ENCODE measurements at regions not wholly inside any gene's neighbourhood (a gene's known extent, or its start where the extent isn't known, plus 50 kb on each side); places are given as distances from the start of the nearest gene placed in this dataset.

DNA sequence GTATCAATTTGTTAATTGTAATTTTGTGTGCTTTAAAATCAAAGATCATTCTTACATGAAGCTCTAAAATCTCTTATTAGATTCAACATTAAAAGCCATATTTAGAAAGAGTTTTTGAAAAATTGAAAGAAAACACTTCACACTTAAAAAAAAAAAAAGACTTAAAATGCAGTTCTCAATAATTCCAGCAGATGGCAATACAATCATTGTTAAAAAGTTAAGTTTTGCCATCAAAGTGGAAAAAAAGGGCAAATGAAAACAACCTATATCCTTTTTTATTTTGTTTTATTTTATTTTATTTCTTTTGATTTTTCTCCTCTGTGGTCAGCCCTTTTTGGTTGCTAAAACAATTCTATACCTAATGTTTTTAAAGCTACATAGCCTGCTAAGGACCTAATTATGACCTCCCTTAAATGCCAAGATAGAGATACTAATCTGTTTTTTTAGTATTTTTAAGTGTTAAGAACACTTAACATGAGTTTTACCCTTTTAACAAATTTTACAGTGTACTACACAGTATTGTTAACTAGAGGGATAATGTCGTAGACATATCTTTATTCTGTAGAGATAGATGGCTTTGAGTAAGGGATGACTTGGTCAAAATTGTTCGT is 154.2 kb upstream of the DAB2 start:
- Histone ChIP-seq H3F3A (ENCODE audit: low read depth) (no peaks in the 10 kb centered on the region), H3K9me3 (ENCODE audit: insufficient read depth, low read depth, low read length) (no peaks in the 10 kb centered on the region), H3K4me2 (ENCODE audit: low read depth, low read length, poor library complexity, severe bottlenecking) (no peak overlapping the region), H3K4me3 (ENCODE audit: low read length, poor library complexity, severe bottlenecking) (no peak overlapping the region), H3K79me2 (ENCODE audit: insufficient read depth, low read length) (no peaks in the 10 kb centered on the region), H3K36me3 (ENCODE audit: insufficient read depth, low read length) (no peaks in the 10 kb centered on the region), H2AFZ (ENCODE audit: low read length) (no peak overlapping the region), H3K9ac (ENCODE audit: low read depth, low read length, poor library complexity, severe bottlenecking) (no peak overlapping the region), H3K4me1 (ENCODE audit: insufficient read depth, low read length, poor library complexity, severe bottlenecking) (no peaks in the 10 kb centered on the region), H3K27me3 (ENCODE audit: insufficient read depth, low read length, poor library complexity, severe bottlenecking) (peaks cover 4% of the 10 kb centered on the region), H3K9me2 (replicated peaks; ENCODE audit: low read depth, low read length) (no peaks in the 10 kb centered on the region), H4K20me1 (ENCODE audit: insufficient read depth, low read length, poor library complexity, severe bottlenecking) (no peaks in the 10 kb centered on the region)
- TF ChIP-seq CTCF (conservative IDR thresholded peaks at IDR 0.05; ENCODE audit: low read length) = peak; percentile 70
- no peak for TF ChIP-seq EZH2phosphoT487 (IDR thresholded peaks at IDR 0.05; ENCODE audit: borderline replicate concordance)

DNA sequence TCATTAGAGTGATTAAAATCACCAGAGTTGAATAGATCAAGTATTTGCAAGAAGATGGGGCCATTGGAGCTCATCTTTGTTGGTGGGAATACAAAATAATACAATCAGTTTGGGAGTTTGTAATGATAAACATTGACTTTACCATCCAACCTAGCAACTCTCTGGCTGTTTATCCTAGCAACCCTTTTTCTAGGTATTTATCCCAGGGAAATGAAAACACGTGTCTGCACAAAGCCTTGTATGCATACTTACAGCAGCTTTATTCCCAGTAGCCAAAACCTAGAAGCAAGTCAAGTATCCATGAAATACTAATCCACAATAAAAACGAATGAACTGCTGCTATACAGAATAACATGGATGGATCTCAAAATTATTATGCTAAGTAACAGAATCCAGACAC is 152.7 kb upstream of the DAB2 start:
- Histone ChIP-seq H4K20me1 (ENCODE audit: insufficient read depth, low read length, poor library complexity, severe bottlenecking) (no peaks in the 10 kb centered on the region), H3K4me2 (ENCODE audit: low read depth, low read length, poor library complexity, severe bottlenecking) (no peak overlapping the region), H3K27me3 (ENCODE audit: insufficient read depth, low read length, poor library complexity, severe bottlenecking) (no peaks in the 10 kb centered on the region)

DNA sequence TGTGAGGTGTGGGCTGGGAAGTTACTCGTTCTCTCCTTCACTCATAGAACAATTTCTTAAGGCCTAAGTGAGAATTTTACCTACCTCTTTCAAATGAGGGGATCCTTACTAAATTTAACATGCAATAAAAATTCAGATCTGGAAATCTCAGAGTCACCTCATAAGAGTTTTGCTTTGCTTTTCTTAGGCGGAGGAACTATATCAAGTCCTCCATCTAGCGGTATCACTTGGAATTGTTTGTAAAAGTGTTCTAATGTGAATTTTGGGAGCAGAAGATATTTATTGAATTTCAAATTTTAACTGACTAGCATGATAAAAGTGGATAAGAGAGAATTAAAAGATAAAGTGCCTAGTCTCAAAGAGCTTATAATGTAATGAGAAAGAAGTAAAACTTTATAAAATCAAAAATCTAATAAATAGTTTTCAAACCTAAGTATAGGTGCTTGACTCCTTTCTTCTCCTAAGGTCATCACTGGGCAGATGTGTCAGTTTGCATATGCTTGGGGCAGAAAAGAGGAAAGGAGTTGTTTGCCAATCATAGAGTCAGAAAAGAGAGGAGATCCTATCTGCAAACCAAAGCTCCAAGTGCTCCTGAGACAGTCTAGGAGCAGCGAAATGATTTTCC is 145.7 kb upstream of the DAB2 start:
- Histone ChIP-seq H3K9ac (ENCODE audit: low read depth, low read length, poor library complexity, severe bottlenecking) (no peak overlapping the region), H3K9me3 (ENCODE audit: insufficient read depth, low read depth, low read length) (no peaks in the 10 kb centered on the region), H4K20me1 (ENCODE audit: insufficient read depth, low read length, poor library complexity, severe bottlenecking) (no peaks in the 10 kb centered on the region), H3K9me2 (replicated peaks; ENCODE audit: low read depth, low read length) (no peaks in the 10 kb centered on the region), H3F3A (ENCODE audit: low read depth) (no peaks in the 10 kb centered on the region), H3K36me3 (ENCODE audit: insufficient read depth, low read length) (no peaks in the 10 kb centered on the region), H2AFZ (ENCODE audit: low read length) (no peak overlapping the region), H3K27me3 (ENCODE audit: insufficient read depth, low read length, poor library complexity, severe bottlenecking) (no peaks in the 10 kb centered on the region), H3K4me1 (ENCODE audit: insufficient read depth, low read length, poor library complexity, severe bottlenecking) (no peaks in the 10 kb centered on the region), H3K4me3 (ENCODE audit: low read length, poor library complexity, severe bottlenecking) (no peak overlapping the region), H3K79me2 (ENCODE audit: insufficient read depth, low read length) (no peaks in the 10 kb centered on the region), H3K4me2 (ENCODE audit: low read depth, low read length, poor library complexity, severe bottlenecking) (no peak overlapping the region)
- TF ChIP-seq EZH2phosphoT487 (IDR thresholded peaks at IDR 0.05; ENCODE audit: borderline replicate concordance) = no peak
- peak; percentile 81 for TF ChIP-seq CTCF (conservative IDR thresholded peaks at IDR 0.05; ENCODE audit: low read length)

More for the DNA sequence above, 152.7 kb upstream of the DAB2 start:
- H3K9ac ChIP-seq (ENCODE audit: low read depth, low read length, poor library complexity, severe bottlenecking) = no peak overlapping the region
- H3K79me2 ChIP-seq (ENCODE audit: insufficient read depth, low read length) = no peaks in the 10 kb centered on the region
- no peaks in the 10 kb centered on the region for H3F3A ChIP-seq (ENCODE audit: low read depth)
- no peak overlapping the region for H3K4me3 ChIP-seq (ENCODE audit: low read length, poor library complexity, severe bottlenecking)
- H3K9me3 ChIP-seq (ENCODE audit: insufficient read depth, low read depth, low read length) = no peaks in the 10 kb centered on the region
- no peak overlapping the region for H2AFZ ChIP-seq (ENCODE audit: low read length)
- H3K36me3 ChIP-seq (ENCODE audit: insufficient read depth, low read length) = no peaks in the 10 kb centered on the region
- H3K4me1 ChIP-seq (ENCODE audit: insufficient read depth, low read length, poor library complexity, severe bottlenecking) = no peaks in the 10 kb centered on the region
- no peaks in the 10 kb centered on the region for H3K9me2 ChIP-seq (replicated peaks; ENCODE audit: low read depth, low read length)
- TF ChIP-seq EZH2phosphoT487 (IDR thresholded peaks at IDR 0.05; ENCODE audit: borderline replicate concordance) (no peak), CTCF (conservative IDR thresholded peaks at IDR 0.05; ENCODE audit: low read length) (no peak)

All from Loucy (cell line).